Natural killer cell (primary cell): ENCODE measurements at regions not wholly inside any gene's neighbourhood (a gene's known extent, or its start where the extent isn't known, plus 50 kb on each side); places are given as distances from the start of the nearest gene placed in this dataset.

Experiments used
- ATAC-seq, 3 donors: fragments of 150-1000 bp in 2 of 3; fragments of 200-7000 bp in 1 of 3; cut with Tn5 transposase; 1 replicate in 1 of 3; 2 replicates in 2 of 3; pipeline ENCODE4 v1.10.0; 2021; ENCODE audit warnings: mild to moderate bottlenecking in 2 of 3, moderate library complexity in 2 of 3
- DNase-seq, 2 donors: peaks; one replicate each; pipeline versions ENCODE4 v3.0.0 to v3.0.0-alpha.2; 2013 to 2021; ENCODE audit warnings: mixed read lengths in 1 of 2
- H3K27ac ChIP-seq: one replicate; pipeline ENCODE4 v1.5.1; 2013; ENCODE audit warnings: mild to moderate bottlenecking, low read length
- H3K27me3 ChIP-seq: one replicate; pipeline ENCODE4 v1.6.1; 2013; ENCODE audit warnings: low read length; ENCODE audit not compliant: control insufficient read depth, insufficient read depth
- H3K36me3 ChIP-seq: one replicate; pipeline ENCODE4 v1.6.1; 2013; ENCODE audit warnings: low read length; ENCODE audit not compliant: control insufficient read depth, insufficient read depth
- H3K4me1 ChIP-seq: one replicate; pipeline ENCODE4 v1.6.1; 2013; ENCODE audit warnings: low read length; ENCODE audit not compliant: control insufficient read depth, insufficient read depth
- H3K4me3 ChIP-seq: one replicate; pipeline ENCODE4 v1.5.1; 2013; ENCODE audit warnings: low read length
- H3K9me3 ChIP-seq: one replicate; pipeline ENCODE4 v1.6.1; 2013; ENCODE audit warnings: low read length; ENCODE audit not compliant: control insufficient read depth, insufficient read depth
- H3K27ac Mint-ChIP-seq, 2 donors: one replicate each; pipeline ENCODE4 v1.8.0; 2022; ENCODE audit warnings: mild to moderate bottlenecking in 2 of 2, mixed read lengths in 2 of 2, moderate library complexity in 1 of 2
- H3K27me3 Mint-ChIP-seq, 2 donors: one replicate each; pipeline ENCODE4 v1.8.0; 2022; ENCODE audit warnings: low read depth in 2 of 2, mixed read lengths in 2 of 2
- H3K36me3 Mint-ChIP-seq: one replicate; pipeline ENCODE4 v1.8.0; 2022; ENCODE audit warnings: mixed read lengths
- H3K4me1 Mint-ChIP-seq, 2 donors: one replicate each; pipeline ENCODE4 v1.8.0; 2022; ENCODE audit warnings: mixed read lengths in 2 of 2
- H3K4me3 Mint-ChIP-seq: one replicate; pipeline ENCODE4 v1.8.0; 2022; ENCODE audit warnings: mild to moderate bottlenecking, moderate library complexity, mixed read lengths
- H3K9me3 Mint-ChIP-seq, 2 donors: one replicate each; pipeline ENCODE4 v1.8.0; 2022; ENCODE audit warnings: mixed read lengths in 2 of 2
- CTCF ChIP-seq: fragments of 200-600 bp; IDR thresholded peaks from one replicate; pipeline ENCODE4 v1.8.0; 2022; ENCODE audit warnings: antibody characterized with exemption
- WGBS: methylation state at CpG from one replicate; pipeline ENCODE4 v1.1.7; 2013; ENCODE audit warnings: missing lambda C conversion rate; ENCODE audit not compliant: insufficient coverage; 5-methylcytosine and 5-hydroxymethylcytosine counted together
- intact Hi-C: fragments of 100-400 bp; cut with micrococcal nuclease; formaldehyde crosslinking; loops from one replicate; pipeline ENCODE4 v1.14.2; 2022

GRCh38 chrX:137287191-137287590, 253.4 kb upstream of the GPR101 start:
- H3K27ac Mint-ChIP-seq, result no peak overlapping the region
- H3K4me1 ChIP-seq, result no peaks in the 10 kb centered on the region
- H3K9me3 Mint-ChIP-seq, result no peaks in the 10 kb centered on the region
- H3K27me3 Mint-ChIP-seq, result peaks cover 0 to 36% of the 10 kb centered on the region in 2 donors
- no peak overlapping the region for H3K4me3 ChIP-seq
- 85% methylated on average over 2 of the region's 3 CpGs for WGBS
- H3K4me1 Mint-ChIP-seq, result no peaks in the 10 kb centered on the region
- H3K27ac ChIP-seq, result no peak overlapping the region
- H3K36me3 ChIP-seq, result no peaks in the 10 kb centered on the region
- no peaks in the 10 kb centered on the region for H3K9me3 ChIP-seq
- no peak for TF ChIP-seq CTCF
- H3K4me3 Mint-ChIP-seq, result no peak overlapping the region
- H3K27me3 ChIP-seq, result no peaks in the 10 kb centered on the region
- ATAC-seq (no peak), DNase-seq (no peak)
- no peaks in the 10 kb centered on the region for H3K36me3 Mint-ChIP-seq
- intact Hi-C loops, result no loop called here

- no peak for TF ChIP-seq CTCF
- Mint-ChIP-seq H3K4me3 (no peak overlapping the region), H3K4me1 (no peaks in the 10 kb centered on the region), H3K9me3 (no peaks in the 10 kb centered on the region), H3K27me3 (peaks cover 0 to 36% of the 10 kb centered on the region in 2 donors), H3K36me3 (no peaks in the 10 kb centered on the region), H3K27ac (no peak overlapping the region)
- WGBS, result 80% methylated on average over 1 of the region's 2 CpGs
- DNase-seq, result no peak
- ATAC-seq, result no peak
- Histone ChIP-seq H3K36me3 (no peaks in the 10 kb centered on the region), H3K4me3 (no peak overlapping the region), H3K27me3 (no peaks in the 10 kb centered on the region), H3K27ac (no peak overlapping the region), H3K9me3 (no peaks in the 10 kb centered on the region), H3K4me1 (no peaks in the 10 kb centered on the region)
- intact Hi-C loops, result no loop called here
Observed at GRCh38 chrX:137286423-137286822, 252.6 kb upstream of the GPR101 start.

GRCh38 chrX:137278825-137279224, 245.0 kb upstream of the GPR101 start:
- Mint-ChIP-seq H3K4me3 (no peak overlapping the region), H3K27ac (no peak overlapping the region), H3K36me3 (no peaks in the 10 kb centered on the region), H3K27me3 (peaks cover 0 to 28% of the 10 kb centered on the region in 2 donors), H3K4me1 (no peaks in the 10 kb centered on the region), H3K9me3 (no peaks in the 10 kb centered on the region)
- 80% methylated on average over 4 of the region's 4 CpGs for WGBS
- TF ChIP-seq CTCF, result no peak
- intact Hi-C loops, result no loop called here
- H3K27me3 ChIP-seq, result no peaks in the 10 kb centered on the region
- H3K36me3 ChIP-seq, result no peaks in the 10 kb centered on the region
- no peak overlapping the region for H3K27ac ChIP-seq
- ATAC-seq, result no peak
- no peaks in the 10 kb centered on the region for H3K9me3 ChIP-seq
- no peak for DNase-seq
- no peaks in the 10 kb centered on the region for H3K4me1 ChIP-seq
- H3K4me3 ChIP-seq, result no peak overlapping the region

- intact Hi-C loops, result no loop called here
- Mint-ChIP-seq H3K27ac (no peak overlapping the region), H3K4me1 (no peaks in the 10 kb centered on the region), H3K36me3 (no peaks in the 10 kb centered on the region), H3K27me3 (peaks cover 5 to 12% of the 10 kb centered on the region in 2 donors), H3K9me3 (no peaks in the 10 kb centered on the region), H3K4me3 (no peak overlapping the region)
- Histone ChIP-seq H3K4me3 (no peak overlapping the region), H3K27ac (no peak overlapping the region), H3K27me3 (no peaks in the 10 kb centered on the region), H3K9me3 (no peaks in the 10 kb centered on the region), H3K4me1 (no peaks in the 10 kb centered on the region), H3K36me3 (no peaks in the 10 kb centered on the region)
- no peak for TF ChIP-seq CTCF
- WGBS, result 88% methylated on average over 2 of the region's 3 CpGs
- ATAC-seq, result no peak
- no peak for DNase-seq
Observed at GRCh38 chrX:137263374-137263773, 229.6 kb upstream of the GPR101 start.
